A549 (cell line): ENCODE measurements at regions not wholly inside any gene's neighbourhood (a gene's known extent, or its start where the extent isn't known, plus 50 kb on each side); places are given as distances from the start of the nearest gene placed in this dataset.

Source experiments
- ATAC-seq, 2 experiments: fragments of 200-7000 bp in 1 of 2; fragments of >200 bp in 1 of 2; cut with Nextera tagmentation in 1 of 2; cut with Tn5 transposase in 1 of 2; 3 replicates each; pipeline versions ENCODE4 v1.8.0 to v1.9.1; 2018 to 2020; ENCODE audit warnings: mild to moderate bottlenecking in 1 of 2, moderate library complexity in 1 of 2
- CTCF ChIA-PET: fragments of 300-600 bp; sonication (Branson Sonifier 250); formaldehyde crosslinking; extraction: SDS; loops from one replicate; lab custom pipeline; 2021; ENCODE audit warnings: antibody characterized with exemption, inconsistent platforms; lab: Yijun Ruan, JAX
- POLR2A ChIA-PET: fragments of 350-600 bp; formaldehyde crosslinking; extraction: SDS; loops from one replicate; lab custom pipeline; 2021; ENCODE audit warnings: antibody characterized with exemption, inconsistent platforms; lab: Yijun Ruan, JAX
- DNase-seq, 2 experiments: peaks; one replicate each; pipeline versions ENCODE4 v3.0.0 to v3.0.0-alpha.2; 2011 to 2016; ENCODE audit warnings: low read depth in 1 of 2, low spot score in 1 of 2
- FAIRE-seq: peaks from 2 replicates; lab custom pipeline; 2011; peaks lifted over from hg19 to GRCh38; lab: Jason Lieb, UNC
- H3K27ac ChIP-seq, 2 experiments: fragments of >200 bp; sonication (Bioruptor Twin); formaldehyde crosslinking; 3 replicates each; pipeline ENCODE4 v1.5.1; 2016 to 2017
- H3K4me1 ChIP-seq: fragments of >200 bp; sonication (Bioruptor Twin); formaldehyde crosslinking; 3 replicates; pipeline ENCODE4 v1.6.1; 2016
- H3K4me2 ChIP-seq: fragments of >200 bp; sonication (Bioruptor Twin); formaldehyde crosslinking; 3 replicates; pipeline ENCODE4 v1.6.1; 2016
- H3K4me3 ChIP-seq: fragments of >200 bp; sonication (Bioruptor Twin); formaldehyde crosslinking; 3 replicates; pipeline ENCODE4 v1.5.1; 2016
- H3K9me3 ChIP-seq: fragments of >200 bp; sonication (Bioruptor Twin); formaldehyde crosslinking; 3 replicates; pipeline ENCODE4 v1.6.1; 2016
- CBX2 ChIP-seq: fragments of 200-600 bp; sonication (generic); IDR thresholded peaks from 2 replicates; pipeline ENCODE4 v1.6.1; 2016; ENCODE audit warnings: low read depth, mild to moderate bottlenecking, borderline replicate concordance
- CHD4 ChIP-seq: fragments of 200-600 bp; sonication (generic); IDR thresholded peaks from 2 replicates; pipeline ENCODE4 v1.6.1; 2016; ENCODE audit warnings: antibody characterized with exemption, mild to moderate bottlenecking, borderline replicate concordance
- EHF ChIP-seq: fragments of 250-450 bp; sonication (Bioruptor Pico); IDR thresholded peaks from 2 replicates; pipeline ENCODE4 v1.5.0; 2020; ENCODE audit warnings: mild to moderate bottlenecking
- EHMT2 ChIP-seq: fragments of 200-600 bp; sonication (generic); IDR thresholded peaks from 2 replicates; pipeline ENCODE4 v1.6.1; 2016; ENCODE audit warnings: antibody characterized with exemption, low read depth, mild to moderate bottlenecking, moderate library complexity
- EP300 ChIP-seq, 2 experiments: fragments of >200 bp; sonication (Bioruptor Twin); formaldehyde crosslinking; IDR thresholded peaks; 2 replicates in 1 of 2; 3 replicates in 1 of 2; pipeline ENCODE4 v1.6.1; 2016 to 2017
- ESRRA ChIP-seq: fragments of 150-350 bp; IDR thresholded peaks from 2 replicates; pipeline ENCODE4 v1.6.1; 2014; ENCODE audit warnings: mild to moderate bottlenecking, low read length, borderline replicate concordance
- FOSB ChIP-seq: fragments of 250-450 bp; sonication (Bioruptor Pico); IDR thresholded peaks from 2 replicates; pipeline ENCODE4 v1.5.0; 2020; ENCODE audit warnings: mild to moderate bottlenecking, moderate library complexity
- HES2 ChIP-seq: fragments of >200 bp; sonication (Bioruptor Twin); formaldehyde crosslinking; IDR thresholded peaks from 2 replicates; pipeline ENCODE4 v1.6.1; 2016
- KDM5A ChIP-seq: fragments of 200-600 bp; sonication (generic); IDR thresholded peaks from 2 replicates; pipeline ENCODE4 v1.6.1; 2016; ENCODE audit warnings: antibody characterized with exemption, mild to moderate bottlenecking
- MYC ChIP-seq: IDR thresholded peaks from 2 replicates; pipeline ENCODE4 v1.6.1; 2012; ENCODE audit warnings: mild to moderate bottlenecking, inconsistent platforms, low read length, improper control_type of control experiment, borderline replicate concordance
- NFE2L2 ChIP-seq: fragments of 150-350 bp; conservative IDR thresholded peaks from 2 replicates; pipeline ENCODE4 v1.6.1; 2014; ENCODE audit warnings: low read length
- POLR2A ChIP-seq: IDR thresholded peaks from 2 replicates; pipeline ENCODE4 v1.6.1; 2012; ENCODE audit warnings: mild to moderate bottlenecking, low read length
- POLR2AphosphoS2 ChIP-seq: conservative IDR thresholded peaks from 2 replicates; pipeline ENCODE4 v1.6.1; 2012; ENCODE audit warnings: low read length, improper control_type of control experiment, inconsistent platforms
- RARB ChIP-seq: fragments of 250-450 bp; sonication (Bioruptor Pico); IDR thresholded peaks from 2 replicates; pipeline ENCODE4 v1.8.0; 2021; ENCODE audit warnings: mild to moderate bottlenecking, moderate library complexity
- RCOR1 ChIP-seq: fragments of 150-350 bp; IDR thresholded peaks from 2 replicates; pipeline ENCODE4 v1.6.1; 2014; ENCODE audit warnings: antibody characterized with exemption, low read length, low read depth
- RFX5 ChIP-seq: fragments of 450-650 bp; IDR thresholded peaks from 2 replicates; pipeline ENCODE4 v1.7.1; 2014; ENCODE audit warnings: antibody characterized with exemption, mild to moderate bottlenecking, moderate library complexity
- TFCP2L1 ChIP-seq: fragments of 250-450 bp; sonication (Bioruptor Pico); IDR thresholded peaks from 2 replicates; pipeline ENCODE4 v1.5.0; 2021; ENCODE audit warnings: mild to moderate bottlenecking
- USF2 ChIP-seq: fragments of 450-650 bp; IDR thresholded peaks from 2 replicates; pipeline ENCODE4 v1.6.1; 2014; ENCODE audit warnings: antibody characterized with exemption
- ZFP36 ChIP-seq: fragments of 450-650 bp; IDR thresholded peaks from 2 replicates; pipeline ENCODE4 v1.6.1; 2014; ENCODE audit warnings: borderline replicate concordance; ENCODE audit not compliant: partially characterized antibody
- ZSCAN20 ChIP-seq: fragments of 250-450 bp; sonication (Bioruptor Pico); IDR thresholded peaks from 2 replicates; pipeline ENCODE4 v1.8.0; 2022; ENCODE audit warnings: mild to moderate bottlenecking, moderate library complexity
- WGBS: methylation state at CpG from one replicate; pipeline ENCODE4 v1.1.6; 2017; ENCODE audit errors: missing lambda C conversion rate; 5-methylcytosine and 5-hydroxymethylcytosine counted together
- TF ChIP-seq, protein P1 (sequence below): IDR thresholded peaks from 2 replicates; pipeline ENCODE4 v1.6.1; 2012; ENCODE audit warnings: low read depth, borderline replicate concordance
- TF ChIP-seq, protein P2 (sequence below): IDR thresholded peaks from 2 replicates; pipeline ENCODE4 v1.6.1; 2012
- TF ChIP-seq, protein P3 (sequence below): fragments of 200-600 bp; sonication (generic); IDR thresholded peaks from 2 replicates; pipeline ENCODE4 v1.6.1; 2016; ENCODE audit warnings: antibody characterized with exemption, mild to moderate bottlenecking, moderate library complexity

- TF ChIP-seq POLR2AphosphoS2 = no peak
- TF ChIP-seq ZSCAN20 = no peak
- no peak for TF ChIP-seq EP300 (IDR thresholded peaks at IDR 0.05)
- no peak for TF ChIP-seq KDM5A
- no peak for TF ChIP-seq ESRRA
Measured at GRCh38 chr13:38008636-38009035, 139.1 kb upstream of the TRPC4 start (continued).

- WGBS = 18% methylated on average over 7 of the region's 7 CpGs
- Histone ChIP-seq H3K4me3 (no peak overlapping the region), H3K9me3 (no peaks in the 10 kb centered on the region), H3K27ac (no peak overlapping the region), H3K4me2 (no peak overlapping the region), H3K4me1 (no peaks in the 10 kb centered on the region)
- ATAC-seq (no peak), FAIRE-seq (no peak), DNase-seq (no peak)
- ChIA-PET CTCF (no interaction called here), POLR2A (no interaction called here)
- TF ChIP-seq RFX5 = no peak
- no peak for TF ChIP-seq NFE2L2
- TF ChIP-seq CHD4 = no peak
- no peak for TF ChIP-seq TFCP2L1
- no peak for TF ChIP-seq RCOR1
- no peak for TF ChIP-seq MYC
- TF ChIP-seq EHMT2 = no peak
- TF ChIP-seq USF2 = no peak
- TF ChIP-seq ZFP36 = no peak
- no peak for TF ChIP-seq CBX2
- TF ChIP-seq, protein P1, sequence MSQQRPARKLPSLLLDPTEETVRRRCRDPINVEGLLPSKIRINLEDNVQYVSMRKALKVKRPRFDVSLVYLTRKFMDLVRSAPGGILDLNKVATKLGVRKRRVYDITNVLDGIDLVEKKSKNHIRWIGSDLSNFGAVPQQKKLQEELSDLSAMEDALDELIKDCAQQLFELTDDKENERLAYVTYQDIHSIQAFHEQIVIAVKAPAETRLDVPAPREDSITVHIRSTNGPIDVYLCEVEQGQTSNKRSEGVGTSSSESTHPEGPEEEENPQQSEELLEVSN = no peak
- no peak for TF ChIP-seq ZSCAN20
Measured at GRCh38 chr13:38002606-38003005, 133.0 kb upstream of the TRPC4 start.

- Histone ChIP-seq H3K27ac (no peak overlapping the region), H3K9me3 (no peaks in the 10 kb centered on the region), H3K4me1 (no peaks in the 10 kb centered on the region), H3K4me3 (no peak overlapping the region), H3K4me2 (no peak overlapping the region)
- ATAC-seq = no peak
- POLR2A ChIA-PET = no interaction called here
- no peak for TF ChIP-seq HES2
- TF ChIP-seq, protein P2, sequence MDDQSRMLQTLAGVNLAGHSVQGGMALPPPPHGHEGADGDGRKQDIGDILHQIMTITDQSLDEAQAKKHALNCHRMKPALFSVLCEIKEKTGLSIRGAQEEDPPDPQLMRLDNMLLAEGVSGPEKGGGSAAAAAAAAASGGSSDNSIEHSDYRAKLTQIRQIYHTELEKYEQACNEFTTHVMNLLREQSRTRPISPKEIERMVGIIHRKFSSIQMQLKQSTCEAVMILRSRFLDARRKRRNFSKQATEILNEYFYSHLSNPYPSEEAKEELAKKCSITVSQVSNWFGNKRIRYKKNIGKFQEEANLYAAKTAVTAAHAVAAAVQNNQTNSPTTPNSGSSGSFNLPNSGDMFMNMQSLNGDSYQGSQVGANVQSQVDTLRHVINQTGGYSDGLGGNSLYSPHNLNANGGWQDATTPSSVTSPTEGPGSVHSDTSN = no peak
- TF ChIP-seq EP300 (IDR thresholded peaks at IDR 0.05) = no peak
- no peak for TF ChIP-seq NFE2L2
- no peak for TF ChIP-seq EHF
- TF ChIP-seq POLR2A = no peak
- TF ChIP-seq RARB (CRISPR knock-in tag) = no peak
- TF ChIP-seq FOSB = no peak
- TF ChIP-seq, protein P3, sequence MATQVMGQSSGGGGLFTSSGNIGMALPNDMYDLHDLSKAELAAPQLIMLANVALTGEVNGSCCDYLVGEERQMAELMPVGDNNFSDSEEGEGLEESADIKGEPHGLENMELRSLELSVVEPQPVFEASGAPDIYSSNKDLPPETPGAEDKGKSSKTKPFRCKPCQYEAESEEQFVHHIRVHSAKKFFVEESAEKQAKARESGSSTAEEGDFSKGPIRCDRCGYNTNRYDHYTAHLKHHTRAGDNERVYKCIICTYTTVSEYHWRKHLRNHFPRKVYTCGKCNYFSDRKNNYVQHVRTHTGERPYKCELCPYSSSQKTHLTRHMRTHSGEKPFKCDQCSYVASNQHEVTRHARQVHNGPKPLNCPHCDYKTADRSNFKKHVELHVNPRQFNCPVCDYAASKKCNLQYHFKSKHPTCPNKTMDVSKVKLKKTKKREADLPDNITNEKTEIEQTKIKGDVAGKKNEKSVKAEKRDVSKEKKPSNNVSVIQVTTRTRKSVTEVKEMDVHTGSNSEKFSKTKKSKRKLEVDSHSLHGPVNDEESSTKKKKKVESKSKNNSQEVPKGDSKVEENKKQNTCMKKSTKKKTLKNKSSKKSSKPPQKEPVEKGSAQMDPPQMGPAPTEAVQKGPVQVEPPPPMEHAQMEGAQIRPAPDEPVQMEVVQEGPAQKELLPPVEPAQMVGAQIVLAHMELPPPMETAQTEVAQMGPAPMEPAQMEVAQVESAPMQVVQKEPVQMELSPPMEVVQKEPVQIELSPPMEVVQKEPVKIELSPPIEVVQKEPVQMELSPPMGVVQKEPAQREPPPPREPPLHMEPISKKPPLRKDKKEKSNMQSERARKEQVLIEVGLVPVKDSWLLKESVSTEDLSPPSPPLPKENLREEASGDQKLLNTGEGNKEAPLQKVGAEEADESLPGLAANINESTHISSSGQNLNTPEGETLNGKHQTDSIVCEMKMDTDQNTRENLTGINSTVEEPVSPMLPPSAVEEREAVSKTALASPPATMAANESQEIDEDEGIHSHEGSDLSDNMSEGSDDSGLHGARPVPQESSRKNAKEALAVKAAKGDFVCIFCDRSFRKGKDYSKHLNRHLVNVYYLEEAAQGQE = no peak
- no peak for FAIRE-seq
- no peak for DNase-seq
- CTCF ChIA-PET = no interaction called here
Measured at GRCh38 chr13:37997641-37998040, 128.1 kb upstream of the TRPC4 start.
